GM13976 (cell line): ENCODE measurements at regions not wholly inside any gene's neighbourhood (a gene's known extent, or its start where the extent isn't known, plus 50 kb on each side); places are given as distances from the start of the nearest gene placed in this dataset.

Experiments used
- DNase-seq: peaks from one replicate; pipeline ENCODE4 v3.0.0; 2012; ENCODE audit warnings: low spot score
- CTCF ChIP-seq: IDR thresholded peaks from 2 replicates; pipeline ENCODE4 v1.5.1; 2012; ENCODE audit warnings: borderline replicate concordance, mild to moderate bottlenecking; ENCODE audit not compliant: insufficient read depth; ENCODE audit errors: extremely low read depth, missing control alignments, control extremely low read depth
- in situ Hi-C: fragments of 300-500 bp; cut with MboI; formaldehyde crosslinking; loops from one replicate; pipeline ENCODE4 v1.12.0; 2022; ENCODE audit warnings: low sequenced_read_pairs, mixed read lengths, inconsistent platforms; ENCODE audit not compliant: unreplicated experiment

GRCh38 chr7:8991159-8991558 lies 557.8 kb downstream of the NXPH1 start:
- TF ChIP-seq CTCF, result no peak
- in situ Hi-C loops, result no loop called here
- DNase-seq, result no peak

GRCh38 chr7:8998762-8999161 lies 565.4 kb downstream of the NXPH1 start:
- TF ChIP-seq CTCF, result no peak
- in situ Hi-C loops, result no loop called here
- no peak for DNase-seq

GRCh38 chr7:9013940-9014339 lies 580.5 kb downstream of the NXPH1 start:
- DNase-seq, result no peak
- no peak for TF ChIP-seq CTCF
- in situ Hi-C loops, result no loop called here

GRCh38 chr7:9017286-9017685 lies 583.9 kb downstream of the NXPH1 start:
- no peak for DNase-seq
- in situ Hi-C loops, result no loop called here
- TF ChIP-seq CTCF, result no peak

- no peak for DNase-seq
- no peak for TF ChIP-seq CTCF
- in situ Hi-C loops, result no loop called here
Observed at GRCh38 chr7:9022456-9022855, 589.0 kb downstream of the NXPH1 start.

GRCh38 chr7:9023675-9024294 lies 590.4 kb downstream of the NXPH1 start:
- in situ Hi-C loops, result no loop called here
- DNase-seq, result no peak
- no peak for TF ChIP-seq CTCF

GRCh38 chr7:9026121-9026520 lies 592.7 kb downstream of the NXPH1 start:
- in situ Hi-C loops, result no loop called here
- no peak for TF ChIP-seq CTCF
- DNase-seq, result no peak
